SK-N-MC (cell line): ENCODE measurements at regions not wholly inside any gene's neighbourhood (a gene's known extent, or its start where the extent isn't known, plus 50 kb on each side); places are given as distances from the start of the nearest gene placed in this dataset.

ENCODE experiments used
- EZH2 ChIP-seq: fragments of 200-600 bp; sonication (generic); IDR thresholded peaks from one replicate; pipeline ENCODE4 v1.6.1; 2017; ENCODE audit warnings: antibody characterized with exemption
- FOXP2 ChIP-seq: optimal IDR thresholded peaks from 2 replicates; pipeline ENCODE3; 2011; ENCODE audit warnings: mild to moderate bottlenecking, moderate library complexity; ENCODE audit not compliant: insufficient read depth; ENCODE audit errors: extremely low read length, control extremely low read depth
- POLR2AphosphoS5 ChIP-seq: IDR thresholded peaks from 2 replicates; pipeline ENCODE4 v1.6.1; 2012; ENCODE audit warnings: mild to moderate bottlenecking, low read depth, low read length, borderline replicate concordance

GRCh38 chr3:118354556-118354955 lies 680.1 kb downstream of the IGSF11 start:
- no peak for TF ChIP-seq EZH2
- TF ChIP-seq POLR2AphosphoS5: no peak
- no peak for TF ChIP-seq FOXP2
